ENCODE measurements at regions not wholly inside any gene's neighbourhood (a gene's known extent, or its start where the extent isn't known, plus 50 kb on each side); places are given as distances from the start of the nearest gene placed in this dataset.

DNA sequence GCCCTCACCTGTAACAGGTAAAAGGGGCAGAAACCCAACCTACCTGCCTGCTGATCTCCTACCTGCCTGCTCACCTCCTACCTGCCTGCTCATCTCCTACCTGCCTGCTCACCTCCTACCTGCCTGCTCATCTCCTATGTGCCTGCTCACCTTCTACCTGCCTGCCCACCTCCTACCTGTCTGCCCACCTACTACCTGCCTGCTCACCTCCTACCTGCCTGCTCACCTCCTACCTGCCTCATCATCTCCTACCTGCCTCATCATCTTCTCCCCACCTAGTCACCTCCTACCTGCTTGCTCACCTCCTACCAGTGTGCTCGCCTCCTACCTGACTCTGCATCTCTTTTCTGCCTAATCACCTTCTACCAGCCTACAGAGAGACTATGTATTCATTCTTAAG, 452.9 kb downstream of the MATN1 start:
- no peak for DNase-seq
- Histone ChIP-seq H3K9me3 (replicated peaks; ENCODE audit: control insufficient read depth, low read depth, low read length) (no peaks in the 10 kb centered on the region), H3K27ac (ENCODE audit: low read length) (no peak overlapping the region), H3K36me3 (ENCODE audit: control insufficient read depth, insufficient read depth, low read length) (no peaks in the 10 kb centered on the region), H3K27me3 (ENCODE audit: control insufficient read depth, insufficient read depth, low read length) (peaks cover 2% of the 10 kb centered on the region), H3K4me3 (ENCODE audit: low read length) (no peak overlapping the region), H3K4me1 (ENCODE audit: control insufficient read depth, insufficient read depth, low read length) (no peaks in the 10 kb centered on the region)
- no CpG with 5 or more reads among the region's 1 CpG for WGBS (ENCODE audit: insufficient coverage)

DNA sequence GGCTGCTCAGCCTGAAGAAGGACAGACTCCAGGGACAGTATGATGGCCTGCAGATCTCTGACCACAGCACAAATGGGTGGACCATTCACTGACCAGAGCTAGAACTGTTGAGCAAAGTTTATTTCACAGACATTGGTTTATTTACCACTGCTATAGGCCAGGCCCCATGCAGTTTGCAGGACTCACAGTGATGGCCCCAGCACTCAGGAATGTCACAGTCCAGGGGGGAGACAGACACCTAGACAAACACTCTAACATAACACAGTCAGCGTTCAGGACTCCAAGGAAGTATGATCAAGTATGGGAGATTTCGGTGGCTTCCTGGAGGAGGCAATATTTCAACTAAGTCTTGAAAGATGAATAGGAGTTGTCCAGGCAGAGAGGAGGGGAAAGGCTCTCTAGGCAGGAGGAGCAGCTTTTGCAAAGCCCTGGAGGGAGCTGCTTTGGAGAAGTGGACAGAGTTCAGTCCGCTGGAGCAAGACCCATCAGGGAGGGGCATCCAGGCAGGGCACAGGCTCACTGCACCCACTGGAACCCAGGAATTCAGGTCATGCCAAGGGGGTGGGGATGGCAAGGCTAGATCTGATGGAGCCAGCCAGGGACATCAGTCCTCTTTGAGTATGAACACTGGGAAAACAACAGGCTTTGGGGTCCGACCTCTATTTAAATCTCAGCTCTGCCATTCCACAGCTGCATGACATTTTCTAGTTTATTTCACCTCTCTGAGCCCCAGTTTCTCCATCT, 454.3 kb downstream of the MATN1 start:
- DNase-seq: no peak
- Histone ChIP-seq H3K27me3 (ENCODE audit: control insufficient read depth, insufficient read depth, low read length) (peaks cover 2% of the 10 kb centered on the region), H3K4me1 (ENCODE audit: control insufficient read depth, insufficient read depth, low read length) (no peaks in the 10 kb centered on the region), H3K4me3 (ENCODE audit: low read length) (no peak overlapping the region), H3K27ac (ENCODE audit: low read length) (no peak overlapping the region), H3K9me3 (replicated peaks; ENCODE audit: control insufficient read depth, low read depth, low read length) (no peaks in the 10 kb centered on the region), H3K36me3 (ENCODE audit: control insufficient read depth, insufficient read depth, low read length) (no peaks in the 10 kb centered on the region)
- WGBS (ENCODE audit: insufficient coverage): 29% methylated on average over 1 of the region's 4 CpGs

DNA sequence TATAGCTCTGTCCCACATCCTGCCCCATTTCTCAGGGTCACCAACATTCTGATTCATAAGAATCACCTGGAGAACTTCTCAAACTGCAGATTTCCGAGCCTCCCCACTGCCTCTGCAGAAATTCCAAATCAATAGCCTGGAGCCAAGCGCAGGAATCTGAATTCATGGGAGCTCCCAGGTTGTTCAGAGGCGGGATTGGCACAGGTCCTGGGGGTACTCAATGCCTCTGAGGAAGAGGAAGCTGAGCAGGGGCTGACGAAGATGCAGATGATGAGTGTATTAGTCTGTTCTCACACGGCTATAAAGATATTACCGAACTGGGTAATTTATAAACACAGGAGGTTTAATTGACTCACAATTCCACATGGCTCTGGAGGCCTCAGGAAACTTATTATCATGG, 455.5 kb downstream of the MATN1 start:
- 77% methylated on average over 6 of the region's 6 CpGs for WGBS (ENCODE audit: insufficient coverage)
- Histone ChIP-seq H3K36me3 (ENCODE audit: control insufficient read depth, insufficient read depth, low read length) (no peaks in the 10 kb centered on the region), H3K4me1 (ENCODE audit: control insufficient read depth, insufficient read depth, low read length) (no peaks in the 10 kb centered on the region), H3K27me3 (ENCODE audit: control insufficient read depth, insufficient read depth, low read length) (peaks cover 2% of the 10 kb centered on the region), H3K4me3 (ENCODE audit: low read length) (no peak overlapping the region), H3K27ac (ENCODE audit: low read length) (no peak overlapping the region), H3K9me3 (replicated peaks; ENCODE audit: control insufficient read depth, low read depth, low read length) (no peaks in the 10 kb centered on the region)
- DNase-seq: no peak

DNA sequence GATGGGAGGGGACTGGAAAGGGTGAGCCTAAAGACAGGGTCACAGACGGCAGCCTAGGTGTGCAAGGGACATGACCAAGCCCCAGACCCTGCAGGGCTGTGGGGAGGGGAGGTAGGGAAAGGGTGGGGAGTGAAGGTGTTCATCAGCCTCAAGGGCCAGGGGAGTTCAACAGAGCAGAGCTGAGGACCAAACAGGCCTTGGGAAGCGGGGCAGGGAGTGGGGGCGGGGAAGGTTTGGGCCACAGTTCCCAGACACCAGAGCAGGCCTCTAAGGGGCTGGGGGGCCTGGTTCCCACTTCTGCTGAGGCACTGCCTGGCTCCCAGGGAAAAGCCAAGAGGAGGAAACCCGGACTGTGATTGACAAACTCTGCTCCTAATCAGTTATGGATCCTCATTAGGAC, 456.3 kb downstream of the MATN1 start:
- Histone ChIP-seq H3K9me3 (replicated peaks; ENCODE audit: control insufficient read depth, low read depth, low read length) (no peaks in the 10 kb centered on the region), H3K27me3 (ENCODE audit: control insufficient read depth, insufficient read depth, low read length) (peaks cover 2% of the 10 kb centered on the region), H3K4me1 (ENCODE audit: control insufficient read depth, insufficient read depth, low read length) (no peaks in the 10 kb centered on the region), H3K27ac (ENCODE audit: low read length) (no peak overlapping the region), H3K4me3 (ENCODE audit: low read length) (no peak overlapping the region), H3K36me3 (ENCODE audit: control insufficient read depth, insufficient read depth, low read length) (no peaks in the 10 kb centered on the region)
- WGBS (ENCODE audit: insufficient coverage): 75% methylated on average over 1 of the region's 4 CpGs
- no peak for DNase-seq

DNA sequence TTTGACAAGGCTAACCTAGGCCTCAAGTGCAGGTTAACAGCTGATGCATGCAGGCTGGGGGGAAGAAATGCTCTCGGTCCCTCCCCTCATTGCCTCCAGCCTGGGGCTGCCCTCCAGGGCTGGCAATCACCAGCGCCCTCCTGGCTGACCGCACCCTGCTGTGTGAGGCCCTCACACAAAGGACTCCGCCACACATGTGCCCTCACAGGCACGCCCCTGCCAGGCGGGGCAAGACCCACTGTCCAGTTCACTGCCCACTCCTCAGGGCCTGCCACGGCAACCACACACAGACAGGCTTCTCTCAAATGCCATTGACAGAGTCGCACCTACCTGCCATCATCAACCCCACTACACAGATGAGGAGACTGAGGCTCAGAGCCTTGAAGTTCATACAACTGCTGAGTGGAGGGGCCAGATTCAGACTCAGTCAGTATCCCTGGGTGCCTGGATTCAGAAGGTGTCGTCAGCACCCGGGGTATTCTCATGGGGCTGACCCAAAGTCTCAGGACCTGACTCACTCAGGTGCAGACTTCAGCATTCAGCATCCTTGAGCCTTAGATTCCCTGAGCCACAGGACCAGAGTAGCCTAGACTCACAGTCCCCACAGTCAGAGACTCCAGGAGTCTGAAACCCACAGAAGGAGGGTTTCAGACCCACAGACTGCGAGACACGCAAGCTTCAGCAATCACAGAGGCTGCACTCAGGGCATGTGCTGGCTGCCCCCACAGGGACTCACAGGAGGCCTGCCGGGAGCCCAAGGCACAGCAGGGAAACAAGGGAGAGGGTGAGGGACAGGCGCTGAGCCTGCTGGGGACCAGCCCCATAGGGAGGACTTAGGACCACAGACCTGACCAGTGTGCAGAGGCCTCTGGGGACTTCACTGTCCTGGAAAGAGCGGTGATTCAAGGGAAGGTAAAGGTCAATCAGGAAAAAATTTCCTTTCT, 458.0 kb downstream of the MATN1 start:
- H3K4me3 ChIP-seq (ENCODE audit: low read length): no peak overlapping the region
- DNase-seq: no peak
- H3K27me3 ChIP-seq (ENCODE audit: control insufficient read depth, insufficient read depth, low read length): peaks cover 3% of the 10 kb centered on the region
- 70% methylated on average over 12 of the region's 15 CpGs for WGBS (ENCODE audit: insufficient coverage)
- H3K27ac ChIP-seq (ENCODE audit: low read length): no peak overlapping the region
- no peaks in the 10 kb centered on the region for H3K36me3 ChIP-seq (ENCODE audit: control insufficient read depth, insufficient read depth, low read length)
- no peaks in the 10 kb centered on the region for H3K4me1 ChIP-seq (ENCODE audit: control insufficient read depth, insufficient read depth, low read length)
- H3K9me3 ChIP-seq (replicated peaks; ENCODE audit: control insufficient read depth, low read depth, low read length): no peaks in the 10 kb centered on the region

DNA sequence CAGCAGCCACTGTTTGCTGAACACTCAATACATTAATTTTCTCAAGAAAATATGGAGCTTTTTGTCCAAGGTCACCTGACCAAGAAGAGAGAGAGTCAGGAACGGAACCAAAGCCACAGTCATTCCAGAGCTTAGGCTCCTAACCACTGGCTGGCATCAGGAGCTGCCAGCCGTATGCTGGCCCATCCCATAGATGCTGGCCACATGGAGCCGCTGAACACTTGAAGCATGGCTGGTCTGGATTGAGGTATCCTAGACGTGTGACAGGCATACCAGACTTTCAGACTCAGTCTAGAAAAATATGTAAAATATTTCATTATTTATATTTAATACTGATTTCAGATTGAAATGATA, 458.7 kb downstream of the MATN1 start:
- Histone ChIP-seq H3K9me3 (replicated peaks; ENCODE audit: control insufficient read depth, low read depth, low read length) (no peaks in the 10 kb centered on the region), H3K27ac (ENCODE audit: low read length) (no peak overlapping the region), H3K4me3 (ENCODE audit: low read length) (no peak overlapping the region), H3K4me1 (ENCODE audit: control insufficient read depth, insufficient read depth, low read length) (no peaks in the 10 kb centered on the region), H3K36me3 (ENCODE audit: control insufficient read depth, insufficient read depth, low read length) (no peaks in the 10 kb centered on the region), H3K27me3 (ENCODE audit: control insufficient read depth, insufficient read depth, low read length) (peaks cover 9% of the 10 kb centered on the region)
- no peak for DNase-seq
- 33% methylated on average over 1 of the region's 4 CpGs for WGBS (ENCODE audit: insufficient coverage)

DNA sequence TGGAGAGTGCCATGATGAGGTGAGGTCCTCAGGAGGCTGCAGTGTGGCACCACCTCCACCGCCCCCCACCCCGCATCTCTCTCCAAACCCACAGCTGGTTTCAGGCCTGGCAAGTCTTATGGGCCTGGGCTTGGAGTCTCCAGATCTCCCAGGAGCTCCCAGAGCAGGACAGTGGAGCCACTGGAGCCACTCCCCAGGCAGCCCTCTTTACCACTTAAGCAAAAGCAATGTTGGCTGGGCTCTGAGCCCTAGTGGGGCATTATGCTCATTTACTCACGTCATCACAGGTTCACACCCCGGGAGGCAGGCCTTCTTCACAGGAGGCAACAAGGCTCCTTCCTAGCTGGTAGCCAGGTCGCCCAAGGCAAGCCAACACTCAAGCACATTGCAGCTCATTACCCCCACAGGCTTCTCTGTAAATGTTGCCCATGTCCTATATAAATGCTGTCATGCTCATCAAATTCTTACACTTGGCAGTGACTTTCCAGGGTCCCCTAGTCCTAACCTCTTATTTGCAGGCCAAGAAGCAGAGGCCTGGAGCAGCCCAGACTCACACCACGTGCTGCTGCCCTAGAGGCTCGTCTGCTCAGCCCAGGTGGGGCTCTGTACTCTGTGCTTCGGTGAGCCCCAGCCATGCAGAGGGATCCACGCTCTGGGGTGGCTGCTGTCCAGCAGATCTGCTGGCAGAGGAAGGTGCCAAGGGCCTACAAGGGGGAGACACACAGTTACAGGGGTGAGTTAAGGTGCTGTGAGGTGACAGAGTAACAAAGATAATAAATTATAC, 459.3 kb downstream of the MATN1 start:
- no peak overlapping the region for H3K4me3 ChIP-seq (ENCODE audit: low read length)
- 50% methylated on average over 6 of the region's 9 CpGs for WGBS (ENCODE audit: insufficient coverage)

DNA sequence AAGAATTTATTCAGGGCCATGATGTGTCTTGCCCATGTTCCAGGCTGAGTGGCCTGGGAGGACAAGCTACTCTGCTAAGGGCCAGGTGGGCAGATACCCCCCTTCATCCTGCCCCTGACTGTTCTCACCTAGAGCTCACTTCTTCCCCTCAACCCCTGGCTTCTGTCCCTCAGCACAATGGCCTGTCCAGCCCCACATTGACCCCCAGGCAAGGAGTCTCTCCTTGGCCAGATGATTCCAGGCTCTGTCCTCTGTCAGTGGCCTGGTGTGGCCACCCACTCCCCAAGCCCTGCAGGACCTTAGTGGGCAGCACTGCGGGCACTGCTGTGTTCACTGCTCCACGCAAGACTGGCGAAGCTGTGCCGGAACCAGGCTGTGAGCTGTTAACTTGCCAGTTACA, 460.0 kb downstream of the MATN1 start:
- Histone ChIP-seq H3K27me3 (ENCODE audit: control insufficient read depth, insufficient read depth, low read length) (peaks cover 16% of the 10 kb centered on the region), H3K36me3 (ENCODE audit: control insufficient read depth, insufficient read depth, low read length) (no peaks in the 10 kb centered on the region), H3K4me3 (ENCODE audit: low read length) (no peak overlapping the region), H3K4me1 (ENCODE audit: control insufficient read depth, insufficient read depth, low read length) (no peaks in the 10 kb centered on the region), H3K9me3 (replicated peaks; ENCODE audit: control insufficient read depth, low read depth, low read length) (no peaks in the 10 kb centered on the region), H3K27ac (ENCODE audit: low read length) (no peak overlapping the region)
- no peak for DNase-seq
- 88% methylated on average over 3 of the region's 4 CpGs for WGBS (ENCODE audit: insufficient coverage)

More for the DNA sequence above, 459.3 kb downstream of the MATN1 start:
- peaks cover 11% of the 10 kb centered on the region for H3K27me3 ChIP-seq (ENCODE audit: control insufficient read depth, insufficient read depth, low read length)
- H3K36me3 ChIP-seq (ENCODE audit: control insufficient read depth, insufficient read depth, low read length): no peaks in the 10 kb centered on the region
- H3K4me1 ChIP-seq (ENCODE audit: control insufficient read depth, insufficient read depth, low read length): no peaks in the 10 kb centered on the region
- DNase-seq: no peak
- no peak overlapping the region for H3K27ac ChIP-seq (ENCODE audit: low read length)
- H3K9me3 ChIP-seq (replicated peaks; ENCODE audit: control insufficient read depth, low read depth, low read length): no peaks in the 10 kb centered on the region

DNA sequence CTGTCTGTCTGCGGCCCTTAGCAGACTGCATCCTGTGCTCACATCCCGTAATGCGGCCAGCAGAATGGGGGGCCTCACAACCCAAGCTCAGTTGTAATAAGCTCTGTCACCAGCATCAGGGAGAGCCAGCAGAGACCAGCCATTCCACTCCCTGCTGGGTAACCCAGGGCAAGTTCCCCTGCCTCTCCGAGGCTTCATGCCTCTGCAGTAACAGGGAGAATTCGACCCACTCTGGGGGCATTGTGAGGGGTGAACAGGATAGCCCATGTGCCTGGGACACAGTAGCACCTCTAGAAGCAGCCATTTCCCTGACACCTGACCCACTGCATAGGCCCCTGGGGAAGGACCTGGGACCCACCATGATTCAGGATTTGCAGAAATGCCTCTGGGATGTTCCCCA, 461.2 kb downstream of the MATN1 start:
- no peak overlapping the region for H3K4me3 ChIP-seq (ENCODE audit: low read length)
- DNase-seq: no peak
- H3K9me3 ChIP-seq (replicated peaks; ENCODE audit: control insufficient read depth, low read depth, low read length): no peaks in the 10 kb centered on the region
- H3K27me3 ChIP-seq (ENCODE audit: control insufficient read depth, insufficient read depth, low read length): peaks cover 23% of the 10 kb centered on the region
- no peak overlapping the region for H3K27ac ChIP-seq (ENCODE audit: low read length)
- H3K4me1 ChIP-seq (ENCODE audit: control insufficient read depth, insufficient read depth, low read length): no peaks in the 10 kb centered on the region
- H3K36me3 ChIP-seq (ENCODE audit: control insufficient read depth, insufficient read depth, low read length): no peaks in the 10 kb centered on the region
- 65% methylated on average over 5 of the region's 5 CpGs for WGBS (ENCODE audit: insufficient coverage)

DNA sequence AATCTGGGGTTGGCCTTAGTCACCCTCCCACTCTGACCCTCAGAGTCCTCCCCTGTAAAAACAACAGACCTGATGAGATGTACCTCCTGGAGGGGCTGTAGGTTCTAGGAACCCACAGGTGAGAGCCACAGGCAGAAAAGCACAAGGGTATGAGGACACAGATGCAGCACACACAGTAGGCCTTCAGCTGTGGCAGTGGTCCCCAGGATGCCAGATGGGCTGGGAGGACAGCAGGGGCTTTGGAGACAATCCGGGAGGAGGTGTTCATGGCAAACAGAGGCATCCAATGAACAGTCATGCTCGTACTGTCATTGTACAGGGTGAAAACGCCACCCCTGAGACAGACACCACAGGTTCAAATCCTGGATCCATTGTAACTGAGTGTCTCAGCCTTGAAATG, 463.1 kb downstream of the MATN1 start:
- Histone ChIP-seq H3K4me1 (ENCODE audit: control insufficient read depth, insufficient read depth, low read length) (no peaks in the 10 kb centered on the region), H3K27me3 (ENCODE audit: control insufficient read depth, insufficient read depth, low read length) (peaks cover 23% of the 10 kb centered on the region), H3K27ac (ENCODE audit: low read length) (no peak overlapping the region), H3K36me3 (ENCODE audit: control insufficient read depth, insufficient read depth, low read length) (no peaks in the 10 kb centered on the region), H3K9me3 (replicated peaks; ENCODE audit: control insufficient read depth, low read depth, low read length) (no peaks in the 10 kb centered on the region), H3K4me3 (ENCODE audit: low read length) (no peak overlapping the region)
- 71% methylated on average over 3 of the region's 3 CpGs for WGBS (ENCODE audit: insufficient coverage)
- DNase-seq: no peak
